HCT116 (cell line): ENCODE measurements at regions not wholly inside any gene's neighbourhood (a gene's known extent, or its start where the extent isn't known, plus 50 kb on each side); places are given as distances from the start of the nearest gene placed in this dataset.

ENCODE experiments used
- ATAC-seq: fragments of 200-7000 bp; cut with Tn5 transposase; 2 replicates; pipeline ENCODE4 v1.9.1; 2020; ENCODE audit warnings: mild to moderate bottlenecking, moderate library complexity
- BruUV-seq: library from RNA; stranded (reverse); fragments of 400-500 nt; replicated peaks from 2 replicates; lab custom pipeline; 2021; lab: Mats Ljungman, UMichigan
- CTCF ChIA-PET: fragments of 300-600 bp; sonication (Branson Sonifier 250); formaldehyde crosslinking; loops from one replicate; lab custom pipeline; 2021; ENCODE audit warnings: antibody characterized with exemption; lab: Charles Lee
- POLR2A ChIA-PET: fragments of 300-600, 350-600 bp; sonication (Branson Sonifier 250); formaldehyde crosslinking; loops from one replicate; lab custom pipeline; 2021; ENCODE audit warnings: antibody characterized with exemption; lab: Charles Lee
- RAD21 ChIA-PET, 2 experiments: fragments of 300-600 bp; sonication (Branson Sonifier 250); formaldehyde crosslinking; loops; one replicate each; lab custom pipeline; 2023; ENCODE audit warnings: low total read pairs in 2 of 2; ENCODE audit not compliant: uncharacterized antibody in 2 of 2, unreplicated experiment in 2 of 2, low non-redundant PET in 1 of 2; lab: Charles Lee
- DNase-seq: peaks from one replicate; pipeline ENCODE4 v3.0.0-alpha.2; 2010; ENCODE audit warnings: low read depth, low spot score
- H2AFZ ChIP-seq: fragments of 200-600 bp; shearing (Covaris generic), sonication (generic); 2 replicates; pipeline ENCODE4 v1.6.1; 2017; ENCODE audit warnings: low read depth, mixed run types, mixed read lengths, antibody characterized with exemption, low read length; ENCODE audit not compliant: poor library complexity, severe bottlenecking
- H3K27ac ChIP-seq: 2 replicates; pipeline ENCODE4 v1.5.1; 2012; ENCODE audit warnings: low read depth, low read length
- H3K27me3 ChIP-seq: fragments of 200-600 bp; sonication (generic); 2 replicates; pipeline ENCODE4 v1.6.1; 2016; ENCODE audit warnings: mixed run types, low read length, mixed read lengths; ENCODE audit not compliant: insufficient read depth
- H3K36me3 ChIP-seq, 2 experiments: fragments of 200-500 bp in 1 of 2; fragments of 200-600 bp in 1 of 2; sonication (Bioruptor generic) in 1 of 2; sonication (generic) in 1 of 2; 2 replicates each; pipeline versions ENCODE4 v1.5.1 to v1.6.1; 2014 to 2016; ENCODE audit warnings: low read length in 2 of 2, inconsistent platforms in 1 of 2, mixed read lengths in 1 of 2, mixed run types in 1 of 2; ENCODE audit not compliant: insufficient read depth in 2 of 2, control insufficient read depth in 1 of 2
- H3K4me1 ChIP-seq, 2 experiments: fragments of 200-600 bp in 1 of 2; sonication (generic) in 1 of 2; 2 replicates each; pipeline versions ENCODE4 v1.5.1 to v1.6.1; 2012 to 2017; ENCODE audit warnings: low read length in 2 of 2, inconsistent platforms in 1 of 2, mild to moderate bottlenecking in 1 of 2, mixed read lengths in 1 of 2, mixed run types in 1 of 2, moderate library complexity in 1 of 2; ENCODE audit not compliant: insufficient read depth in 2 of 2, control insufficient read depth in 1 of 2
- H3K4me2 ChIP-seq: fragments of 200-600 bp; sonication (generic); 2 replicates; pipeline ENCODE4 v1.6.1; 2017; ENCODE audit warnings: mixed run types, low read length, mixed read lengths
- H3K4me3 ChIP-seq, 2 experiments: fragments of 200-600 bp in 1 of 2; sonication (generic) in 1 of 2; replicated peaks in 1 of 2; 2 replicates each; pipeline ENCODE4 v1.5.1; 2011 to 2016; ENCODE audit warnings: low read length in 2 of 2, control low read depth in 1 of 2, low read depth in 1 of 2, mild to moderate bottlenecking in 1 of 2, mixed read lengths in 1 of 2, mixed run types in 1 of 2
- H3K79me2 ChIP-seq: fragments of 200-600 bp; sonication (generic); 2 replicates; pipeline ENCODE4 v1.6.1; 2017; ENCODE audit warnings: mild to moderate bottlenecking, mixed run types, low read length, moderate library complexity, mixed read lengths; ENCODE audit not compliant: insufficient read depth
- H3K9ac ChIP-seq: fragments of 200-600 bp; sonication (generic); 2 replicates; pipeline ENCODE4 v1.6.1; 2016; ENCODE audit warnings: low read length, mixed read lengths
- H3K9me2 ChIP-seq: fragments of 200-600 bp; sonication (generic), shearing (Covaris generic); 2 replicates; pipeline ENCODE4 v1.6.1; 2017; ENCODE audit warnings: mixed run types, mild to moderate bottlenecking, moderate library complexity; ENCODE audit not compliant: insufficient read depth
- H3K9me3 ChIP-seq, 2 experiments: fragments of 200-500 bp in 1 of 2; fragments of 200-600 bp in 1 of 2; sonication (Bioruptor generic) in 1 of 2; sonication (generic) in 1 of 2; 2 replicates each; pipeline ENCODE4 v1.6.1; 2014 to 2017; ENCODE audit warnings: low read length in 2 of 2, mixed read lengths in 2 of 2, inconsistent platforms in 1 of 2, low read depth in 1 of 2, mild to moderate bottlenecking in 1 of 2, mixed run types in 1 of 2, moderate library complexity in 1 of 2; ENCODE audit not compliant: control insufficient read depth in 1 of 2, insufficient read depth in 1 of 2
- H4K20me1 ChIP-seq: fragments of 200-600 bp; sonication (generic), shearing (Covaris generic); 2 replicates; pipeline ENCODE4 v1.6.1; 2017; ENCODE audit warnings: mixed run types, mild to moderate bottlenecking, moderate library complexity; ENCODE audit not compliant: insufficient read depth
- CBX3 ChIP-seq: IDR thresholded peaks from 2 replicates; pipeline ENCODE4 v1.6.1; 2012; ENCODE audit warnings: low read depth
- ELF1 ChIP-seq: IDR thresholded peaks from 2 replicates; pipeline ENCODE4 v1.6.1; 2012; ENCODE audit warnings: low read depth, borderline replicate concordance
- FOSL1 ChIP-seq: IDR thresholded peaks from 2 replicates; pipeline ENCODE4 v1.6.1; 2012; ENCODE audit warnings: low read depth
- POLR2A ChIP-seq: IDR thresholded peaks from 2 replicates; pipeline ENCODE4 v1.7.0; 2011; ENCODE audit warnings: borderline replicate concordance; ENCODE audit not compliant: insufficient read depth, insufficient read length; ENCODE audit errors: extremely low read depth
- SRF ChIP-seq: IDR thresholded peaks from 2 replicates; pipeline ENCODE4 v1.6.1; 2012; ENCODE audit warnings: low read depth
- ZFX ChIP-seq: fragments of 450-650 bp; IDR thresholded peaks from 2 replicates; pipeline ENCODE4 v1.6.1; 2017
- intact Hi-C: fragments of 100-400 bp; cut with micrococcal nuclease; formaldehyde crosslinking; loops from 2 replicates; pipeline ENCODE4 v1.10.0; 2022
- TF ChIP-seq, protein P1 (sequence below): IDR thresholded peaks from 2 replicates; pipeline ENCODE4 v1.6.1; 2012

DNA sequence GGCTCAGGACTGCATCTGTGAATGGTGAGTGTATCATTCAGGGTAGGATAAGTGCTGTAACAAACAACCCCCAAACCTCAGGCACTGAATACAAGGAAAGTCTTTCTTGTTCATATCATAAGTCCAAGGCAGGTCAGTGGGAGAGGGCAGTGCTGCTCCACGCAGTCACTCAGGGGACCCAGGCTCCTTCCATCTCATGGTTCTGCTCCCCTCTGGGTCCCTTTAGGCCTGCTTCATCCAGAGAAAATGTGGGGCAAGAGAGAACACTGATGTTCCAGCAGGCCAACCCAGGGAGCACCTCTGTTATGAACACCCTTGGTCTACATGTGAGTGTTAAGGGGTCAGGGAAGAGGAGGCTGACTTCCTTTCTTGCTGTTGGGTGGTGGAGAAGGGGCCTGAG, 187.8 kb downstream of the CHST1 start:
- RAD21 ChIA-PET = no interaction called here
- H3K9me3 ChIP-seq = no peaks in the 10 kb centered on the region
- H3K27ac ChIP-seq = no peak overlapping the region
- no peaks in the 10 kb centered on the region for H3K36me3 ChIP-seq
- intact Hi-C loops = no loop called here
- H3K9ac ChIP-seq = no peak overlapping the region
- no peak overlapping the region for H3K4me2 ChIP-seq
- H3K4me1 ChIP-seq = no peaks in the 10 kb centered on the region
- no peaks in the 10 kb centered on the region for H4K20me1 ChIP-seq
- TF ChIP-seq ZFX (no peak), FOSL1 (no peak)
- TF ChIP-seq, all 23 proteins: peak for 0
- Histone ChIP-seq H3K27me3 (peaks cover 64% of the 10 kb centered on the region), H3K9me2 (no peaks in the 10 kb centered on the region), H3K79me2 (no peaks in the 10 kb centered on the region), H3K4me3 (no peak overlapping the region), H2AFZ (no peak overlapping the region)
- POLR2A ChIA-PET = no interaction called here
- ATAC-seq (no peak), DNase-seq (no peak)
- no TSS peak for BruUV-seq
- CTCF ChIA-PET = no interaction called here

DNA sequence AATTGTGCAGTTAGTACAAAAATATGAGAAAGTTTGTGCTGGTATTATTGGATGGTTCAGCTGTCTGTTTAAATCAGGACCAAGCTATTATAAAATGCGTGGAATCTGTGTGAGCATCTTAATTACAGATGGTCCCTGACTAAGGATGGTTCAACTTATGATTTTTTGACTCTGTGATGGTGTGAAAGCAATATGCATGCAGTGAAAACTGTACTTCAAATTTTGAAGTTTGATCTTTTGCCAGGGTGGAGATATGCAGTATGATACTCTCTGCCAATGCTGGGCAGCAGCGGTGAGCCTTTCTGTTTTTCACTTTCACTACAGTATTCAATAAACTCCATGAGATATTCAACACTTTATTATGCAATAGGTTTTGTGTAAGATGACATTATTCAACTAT, 189.3 kb downstream of the CHST1 start:
- BruUV-seq = no TSS peak
- no peak overlapping the region for H3K4me3 ChIP-seq
- H2AFZ ChIP-seq = no peak overlapping the region
- TF ChIP-seq SRF = no peak
- no peak for TF ChIP-seq CBX3
- no peak for TF ChIP-seq ELF1
- TF ChIP-seq, protein P1, sequence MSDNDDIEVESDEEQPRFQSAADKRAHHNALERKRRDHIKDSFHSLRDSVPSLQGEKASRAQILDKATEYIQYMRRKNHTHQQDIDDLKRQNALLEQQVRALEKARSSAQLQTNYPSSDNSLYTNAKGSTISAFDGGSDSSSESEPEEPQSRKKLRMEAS = no peak
- no peak for TF ChIP-seq POLR2A
- no peak overlapping the region for H3K27ac ChIP-seq
- H3K9ac ChIP-seq = no peak overlapping the region
- no peaks in the 10 kb centered on the region for H3K36me3 ChIP-seq
- H3K27me3 ChIP-seq = peaks cover 54% of the 10 kb centered on the region
- CTCF ChIA-PET = no interaction called here
- ATAC-seq (no peak), DNase-seq (no peak)
- intact Hi-C loops = no loop called here
- no peaks in the 10 kb centered on the region for H3K4me1 ChIP-seq
- H4K20me1 ChIP-seq = no peaks in the 10 kb centered on the region
- H3K9me2 ChIP-seq = no peaks in the 10 kb centered on the region
- no peaks in the 10 kb centered on the region for H3K79me2 ChIP-seq
- POLR2A ChIA-PET = no interaction called here
- H3K4me2 ChIP-seq = no peak overlapping the region
- RAD21 ChIA-PET = no interaction called here
- no peaks in the 10 kb centered on the region for H3K9me3 ChIP-seq
